ENCODE measurements at regions not wholly inside any gene's neighbourhood (a gene's known extent, or its start where the extent isn't known, plus 50 kb on each side); places are given as distances from the start of the nearest gene placed in this dataset.

DNA sequence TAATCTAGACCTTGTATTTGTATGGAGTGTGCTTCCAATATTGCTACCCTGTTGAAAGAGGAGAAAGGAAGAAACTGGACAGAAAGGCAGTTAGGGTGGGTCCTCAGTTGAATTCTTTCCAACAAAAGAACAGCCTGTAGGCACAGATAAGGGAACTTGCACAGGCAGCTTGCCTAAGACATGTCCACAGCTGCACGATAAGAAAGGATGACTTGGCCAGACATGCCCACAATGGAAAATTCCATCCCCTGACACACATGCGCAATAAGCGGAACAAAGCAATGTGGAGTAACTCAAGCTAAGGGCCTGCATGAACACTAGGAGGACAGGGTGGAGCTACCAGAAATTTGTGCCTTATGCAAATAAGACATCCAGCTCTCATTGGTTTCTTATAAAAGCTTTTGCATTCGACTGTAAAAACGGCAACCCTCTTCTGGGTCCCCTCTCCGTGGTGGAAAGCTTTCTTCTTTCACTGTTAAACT is 1084.7 kb upstream of the NXPH2 start:
- TF ChIP-seq TAF1 (IDR thresholded peaks at IDR 0.05; ENCODE audit: low read depth) (no peak), TEAD4 (IDR thresholded peaks at IDR 0.05) (no peak), NFIC (IDR thresholded peaks at IDR 0.05) (no peak), CEBPB (IDR thresholded peaks at IDR 0.05) (no peak), TCF12 (IDR thresholded peaks at IDR 0.05; ENCODE audit: low read depth) (no peak), ZBTB7A (IDR thresholded peaks at IDR 0.05; ENCODE audit: low read depth) (no peak), RAD21 (IDR thresholded peaks at IDR 0.05; ENCODE audit: low read depth) (no peak), FOXM1 (IDR thresholded peaks at IDR 0.05; ENCODE audit: borderline replicate concordance, low read depth) (no peak), CREB1 (IDR thresholded peaks at IDR 0.05; ENCODE audit: low read depth) (no peak), YY1 (IDR thresholded peaks at IDR 0.05; ENCODE audit: low read depth) (no peak)
- TF ChIP-seq, protein P1, sequence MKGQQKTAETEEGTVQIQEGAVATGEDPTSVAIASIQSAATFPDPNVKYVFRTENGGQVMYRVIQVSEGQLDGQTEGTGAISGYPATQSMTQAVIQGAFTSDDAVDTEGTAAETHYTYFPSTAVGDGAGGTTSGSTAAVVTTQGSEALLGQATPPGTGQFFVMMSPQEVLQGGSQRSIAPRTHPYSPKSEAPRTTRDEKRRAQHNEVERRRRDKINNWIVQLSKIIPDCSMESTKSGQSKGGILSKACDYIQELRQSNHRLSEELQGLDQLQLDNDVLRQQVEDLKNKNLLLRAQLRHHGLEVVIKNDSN (IDR thresholded peaks at IDR 0.05), result no peak

DNA sequence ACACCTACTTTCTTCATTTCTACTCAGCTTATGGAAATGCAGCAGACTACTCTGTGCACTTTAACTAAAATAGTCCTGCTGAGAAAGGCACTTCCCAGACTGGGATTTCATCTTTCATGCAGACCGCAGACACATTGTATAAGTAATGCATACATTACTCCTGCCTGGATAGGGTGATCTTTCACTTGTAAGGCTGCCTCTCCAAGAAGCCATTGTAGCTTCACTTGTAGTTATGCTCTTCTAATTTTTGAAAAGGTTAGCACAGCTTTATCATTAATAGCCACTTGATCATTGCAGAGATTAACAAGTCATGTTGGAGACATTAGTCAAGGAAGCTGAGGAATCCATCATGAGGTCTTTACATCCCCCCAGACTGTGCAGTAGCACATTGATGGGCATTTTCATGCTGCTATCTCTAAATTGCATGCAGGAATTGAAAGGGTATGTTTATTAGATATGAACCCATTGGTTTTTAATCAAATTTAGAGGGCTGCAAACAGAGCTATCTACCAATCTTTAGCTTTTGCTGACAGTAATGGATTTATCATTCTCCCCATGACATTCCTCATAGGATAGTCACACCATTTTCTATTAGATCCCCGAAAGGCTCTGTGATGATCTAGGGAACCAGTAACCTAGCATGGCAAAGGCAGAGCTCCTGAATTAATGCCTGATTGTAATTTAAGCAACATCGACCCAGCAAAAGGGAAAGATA is 1074.7 kb upstream of the NXPH2 start:
- TF ChIP-seq CREB1 (IDR thresholded peaks at IDR 0.05; ENCODE audit: low read depth) (no peak), CEBPB (IDR thresholded peaks at IDR 0.05) (no peak), TCF12 (IDR thresholded peaks at IDR 0.05; ENCODE audit: low read depth) (no peak), EGR1 (IDR thresholded peaks at IDR 0.05) (no peak), RAD21 (IDR thresholded peaks at IDR 0.05; ENCODE audit: low read depth) (no peak), ZBTB7A (IDR thresholded peaks at IDR 0.05; ENCODE audit: low read depth) (no peak), EP300 (IDR thresholded peaks at IDR 0.05; ENCODE audit: borderline replicate concordance) (no peak), NFIC (IDR thresholded peaks at IDR 0.05) (no peak), YY1 (IDR thresholded peaks at IDR 0.05; ENCODE audit: low read depth) (no peak), FOXM1 (IDR thresholded peaks at IDR 0.05; ENCODE audit: borderline replicate concordance, low read depth) (no peak), TEAD4 (IDR thresholded peaks at IDR 0.05) (no peak)
- TF ChIP-seq, protein P2, sequence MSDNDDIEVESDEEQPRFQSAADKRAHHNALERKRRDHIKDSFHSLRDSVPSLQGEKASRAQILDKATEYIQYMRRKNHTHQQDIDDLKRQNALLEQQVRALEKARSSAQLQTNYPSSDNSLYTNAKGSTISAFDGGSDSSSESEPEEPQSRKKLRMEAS (IDR thresholded peaks at IDR 0.05), result no peak
- TF ChIP-seq, protein P1 (IDR thresholded peaks at IDR 0.05), result no peak
- TF ChIP-seq, protein P3, sequence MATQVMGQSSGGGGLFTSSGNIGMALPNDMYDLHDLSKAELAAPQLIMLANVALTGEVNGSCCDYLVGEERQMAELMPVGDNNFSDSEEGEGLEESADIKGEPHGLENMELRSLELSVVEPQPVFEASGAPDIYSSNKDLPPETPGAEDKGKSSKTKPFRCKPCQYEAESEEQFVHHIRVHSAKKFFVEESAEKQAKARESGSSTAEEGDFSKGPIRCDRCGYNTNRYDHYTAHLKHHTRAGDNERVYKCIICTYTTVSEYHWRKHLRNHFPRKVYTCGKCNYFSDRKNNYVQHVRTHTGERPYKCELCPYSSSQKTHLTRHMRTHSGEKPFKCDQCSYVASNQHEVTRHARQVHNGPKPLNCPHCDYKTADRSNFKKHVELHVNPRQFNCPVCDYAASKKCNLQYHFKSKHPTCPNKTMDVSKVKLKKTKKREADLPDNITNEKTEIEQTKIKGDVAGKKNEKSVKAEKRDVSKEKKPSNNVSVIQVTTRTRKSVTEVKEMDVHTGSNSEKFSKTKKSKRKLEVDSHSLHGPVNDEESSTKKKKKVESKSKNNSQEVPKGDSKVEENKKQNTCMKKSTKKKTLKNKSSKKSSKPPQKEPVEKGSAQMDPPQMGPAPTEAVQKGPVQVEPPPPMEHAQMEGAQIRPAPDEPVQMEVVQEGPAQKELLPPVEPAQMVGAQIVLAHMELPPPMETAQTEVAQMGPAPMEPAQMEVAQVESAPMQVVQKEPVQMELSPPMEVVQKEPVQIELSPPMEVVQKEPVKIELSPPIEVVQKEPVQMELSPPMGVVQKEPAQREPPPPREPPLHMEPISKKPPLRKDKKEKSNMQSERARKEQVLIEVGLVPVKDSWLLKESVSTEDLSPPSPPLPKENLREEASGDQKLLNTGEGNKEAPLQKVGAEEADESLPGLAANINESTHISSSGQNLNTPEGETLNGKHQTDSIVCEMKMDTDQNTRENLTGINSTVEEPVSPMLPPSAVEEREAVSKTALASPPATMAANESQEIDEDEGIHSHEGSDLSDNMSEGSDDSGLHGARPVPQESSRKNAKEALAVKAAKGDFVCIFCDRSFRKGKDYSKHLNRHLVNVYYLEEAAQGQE (IDR thresholded peaks at IDR 0.05; ENCODE audit: low read depth), result no peak

DNA sequence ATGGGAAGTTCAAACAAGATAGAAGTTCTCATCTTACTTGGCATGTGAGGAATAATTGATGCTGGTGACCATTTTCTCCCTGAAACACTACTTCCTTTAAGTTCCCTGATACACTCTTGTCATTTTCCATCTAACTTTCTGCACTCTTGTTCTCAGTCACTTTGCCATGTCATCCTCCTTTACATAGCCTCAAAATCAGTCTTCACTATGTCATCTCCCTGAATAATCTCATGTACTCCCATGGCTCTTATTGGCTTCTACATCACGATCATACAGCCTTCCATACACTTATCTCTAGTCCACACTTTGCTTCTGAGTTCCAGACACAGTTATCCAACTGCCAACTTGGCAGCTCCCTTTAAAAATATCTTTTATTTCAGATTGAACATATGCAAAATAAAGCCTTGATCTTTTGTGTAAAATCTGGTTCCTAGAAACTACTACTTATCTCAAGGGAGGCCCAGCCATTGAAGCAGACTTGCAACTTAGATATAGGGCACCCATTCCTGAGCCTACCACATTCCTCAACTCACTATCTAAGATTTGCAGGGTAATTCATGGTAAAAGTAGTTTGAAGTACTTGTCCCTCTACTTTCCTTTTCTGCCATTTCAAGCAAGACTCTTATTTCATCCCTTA is 1070.2 kb upstream of the NXPH2 start:
- no peak for TF ChIP-seq FOXM1 (IDR thresholded peaks at IDR 0.05; ENCODE audit: borderline replicate concordance, low read depth)
- TF ChIP-seq TCF12 (IDR thresholded peaks at IDR 0.05; ENCODE audit: low read depth), result no peak
- TF ChIP-seq EP300 (IDR thresholded peaks at IDR 0.05; ENCODE audit: borderline replicate concordance), result no peak
- TF ChIP-seq, protein P2 (IDR thresholded peaks at IDR 0.05), result no peak
- TF ChIP-seq CREB1 (IDR thresholded peaks at IDR 0.05; ENCODE audit: low read depth), result no peak
- no peak for TF ChIP-seq CEBPB (IDR thresholded peaks at IDR 0.05)
- TF ChIP-seq ZBTB7A (IDR thresholded peaks at IDR 0.05; ENCODE audit: low read depth), result no peak
- TF ChIP-seq RAD21 (IDR thresholded peaks at IDR 0.05; ENCODE audit: low read depth), result no peak

DNA sequence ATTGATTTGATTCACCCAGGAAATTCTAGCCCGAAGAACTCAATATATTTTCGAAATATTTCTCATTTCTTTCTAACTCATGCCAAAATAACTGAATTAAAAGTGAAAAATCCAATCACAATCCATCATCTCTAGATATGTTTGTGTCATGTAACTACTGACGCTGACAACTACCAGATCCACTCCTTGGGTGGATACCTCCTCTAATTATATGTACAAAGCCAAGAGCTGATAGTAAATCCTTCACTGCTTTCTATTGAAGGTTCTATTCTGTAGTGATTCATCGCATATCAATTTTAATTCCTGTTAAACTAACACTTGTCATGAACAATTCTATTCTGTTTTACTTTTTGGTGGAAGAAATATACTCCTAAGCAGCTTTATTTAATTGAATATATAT is 1056.6 kb upstream of the NXPH2 start:
- TF ChIP-seq CREB1 (IDR thresholded peaks at IDR 0.05; ENCODE audit: low read depth), result no peak
- TF ChIP-seq, protein P1 (IDR thresholded peaks at IDR 0.05), result no peak
- TF ChIP-seq TAF1 (IDR thresholded peaks at IDR 0.05; ENCODE audit: low read depth), result no peak

DNA sequence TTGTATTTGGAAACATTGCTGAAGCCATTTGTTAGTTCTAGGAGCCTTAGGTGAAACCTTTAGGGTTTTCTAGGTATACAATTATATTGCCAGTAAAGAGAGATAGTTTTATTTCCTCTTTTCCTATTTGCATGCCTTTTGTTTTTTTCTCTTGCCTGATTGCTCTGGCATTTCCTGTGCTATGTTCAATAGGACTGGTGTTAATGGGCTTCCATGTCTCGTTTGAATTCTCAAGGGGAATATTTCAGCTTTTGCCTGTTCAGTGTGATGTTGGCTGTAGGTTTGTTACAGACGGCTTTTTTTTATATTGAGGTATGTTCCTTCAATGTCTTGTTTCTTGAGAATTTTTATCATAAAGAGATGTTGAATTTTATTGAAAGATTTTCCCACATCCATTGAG is 1054.9 kb upstream of the NXPH2 start:
- no peak for TF ChIP-seq RAD21 (IDR thresholded peaks at IDR 0.05; ENCODE audit: low read depth)
- TF ChIP-seq CEBPB (IDR thresholded peaks at IDR 0.05), result no peak
- TF ChIP-seq TAF1 (IDR thresholded peaks at IDR 0.05; ENCODE audit: low read depth), result no peak
- no peak for TF ChIP-seq EP300 (IDR thresholded peaks at IDR 0.05; ENCODE audit: borderline replicate concordance)
- TF ChIP-seq TEAD4 (IDR thresholded peaks at IDR 0.05), result no peak
- TF ChIP-seq FOXM1 (IDR thresholded peaks at IDR 0.05; ENCODE audit: borderline replicate concordance, low read depth), result no peak
- TF ChIP-seq, protein P1 (IDR thresholded peaks at IDR 0.05), result no peak
- no peak for TF ChIP-seq ZBTB7A (IDR thresholded peaks at IDR 0.05; ENCODE audit: low read depth)
- TF ChIP-seq TCF12 (IDR thresholded peaks at IDR 0.05; ENCODE audit: low read depth), result no peak
- no peak for TF ChIP-seq CREB1 (IDR thresholded peaks at IDR 0.05; ENCODE audit: low read depth)
- TF ChIP-seq EGR1 (IDR thresholded peaks at IDR 0.05), result no peak
- TF ChIP-seq NFIC (IDR thresholded peaks at IDR 0.05), result no peak
- TF ChIP-seq, protein P3 (IDR thresholded peaks at IDR 0.05; ENCODE audit: low read depth), result no peak
- TF ChIP-seq YY1 (IDR thresholded peaks at IDR 0.05; ENCODE audit: low read depth), result no peak

Data from Ishikawa (cell line).